ENCODE measurements at regions not wholly inside any gene's neighbourhood (a gene's known extent, or its start where the extent isn't known, plus 50 kb on each side); places are given as distances from the start of the nearest gene placed in this dataset.

DNA sequence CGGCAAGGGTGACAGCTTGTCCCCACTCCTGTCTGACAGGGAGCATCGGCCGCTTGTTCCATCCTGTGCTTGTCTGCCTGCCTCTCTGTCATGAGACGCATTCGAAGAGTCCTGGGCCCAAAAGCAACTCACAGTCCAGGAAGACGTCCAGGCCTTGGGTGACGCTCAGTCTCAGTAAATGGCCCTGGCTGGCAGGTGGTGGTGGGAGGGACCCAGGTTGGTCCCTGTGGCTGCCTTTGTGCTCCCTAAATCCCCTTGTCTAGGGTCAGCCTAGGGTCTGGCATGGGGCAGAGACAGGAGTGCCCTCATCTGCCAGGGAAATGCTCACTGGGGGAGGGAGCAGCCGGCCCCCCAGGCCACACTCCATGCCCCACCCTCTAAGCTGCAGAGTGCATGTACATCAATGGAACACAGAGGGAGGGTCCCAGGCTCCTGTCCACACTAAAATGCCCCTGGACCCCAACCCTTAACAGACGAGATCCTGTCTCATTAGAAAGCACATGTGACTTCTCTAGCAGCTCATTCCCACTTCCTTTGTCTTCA is 295.2 kb upstream of the ZNF32 start:
- TF ChIP-seq, protein P1, sequence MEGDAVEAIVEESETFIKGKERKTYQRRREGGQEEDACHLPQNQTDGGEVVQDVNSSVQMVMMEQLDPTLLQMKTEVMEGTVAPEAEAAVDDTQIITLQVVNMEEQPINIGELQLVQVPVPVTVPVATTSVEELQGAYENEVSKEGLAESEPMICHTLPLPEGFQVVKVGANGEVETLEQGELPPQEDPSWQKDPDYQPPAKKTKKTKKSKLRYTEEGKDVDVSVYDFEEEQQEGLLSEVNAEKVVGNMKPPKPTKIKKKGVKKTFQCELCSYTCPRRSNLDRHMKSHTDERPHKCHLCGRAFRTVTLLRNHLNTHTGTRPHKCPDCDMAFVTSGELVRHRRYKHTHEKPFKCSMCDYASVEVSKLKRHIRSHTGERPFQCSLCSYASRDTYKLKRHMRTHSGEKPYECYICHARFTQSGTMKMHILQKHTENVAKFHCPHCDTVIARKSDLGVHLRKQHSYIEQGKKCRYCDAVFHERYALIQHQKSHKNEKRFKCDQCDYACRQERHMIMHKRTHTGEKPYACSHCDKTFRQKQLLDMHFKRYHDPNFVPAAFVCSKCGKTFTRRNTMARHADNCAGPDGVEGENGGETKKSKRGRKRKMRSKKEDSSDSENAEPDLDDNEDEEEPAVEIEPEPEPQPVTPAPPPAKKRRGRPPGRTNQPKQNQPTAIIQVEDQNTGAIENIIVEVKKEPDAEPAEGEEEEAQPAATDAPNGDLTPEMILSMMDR (IDR thresholded peaks at IDR 0.05), result no peak
- no peak for TF ChIP-seq POLR2A (IDR thresholded peaks at IDR 0.05)
